ENCODE measurements at regions not wholly inside any gene's neighbourhood (a gene's known extent, or its start where the extent isn't known, plus 50 kb on each side); places are given as distances from the start of the nearest gene placed in this dataset.

DNA sequence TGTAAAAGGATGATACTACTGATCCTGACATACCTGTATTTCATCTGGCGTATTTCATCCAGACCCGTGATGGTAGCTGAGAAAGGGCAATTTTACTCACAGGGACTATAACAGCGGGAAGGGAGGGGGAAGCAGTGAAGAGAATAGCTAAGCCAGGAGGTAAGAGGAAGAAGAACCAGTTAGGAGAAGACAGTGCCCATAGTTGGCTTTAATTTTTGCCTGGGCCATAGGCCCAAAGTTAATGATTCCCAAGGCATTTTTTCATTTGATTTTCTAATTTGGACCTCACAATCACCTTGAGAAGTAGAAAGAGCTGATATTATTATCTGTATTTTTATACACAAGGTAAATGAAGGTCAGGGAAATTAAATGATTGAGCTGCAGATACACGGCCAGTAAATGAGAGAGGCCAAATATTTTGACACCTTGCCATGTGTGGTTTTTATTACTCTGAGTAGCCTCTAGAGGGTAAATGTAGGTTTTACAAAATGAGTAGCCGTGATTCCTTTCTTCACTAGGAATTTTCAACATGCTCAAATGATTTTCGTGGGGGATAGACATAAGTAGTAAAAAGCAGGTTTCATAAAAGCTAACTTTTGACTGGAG, 382.2 kb downstream of the FUT8 start:
- no peak for DNase-seq

DNA sequence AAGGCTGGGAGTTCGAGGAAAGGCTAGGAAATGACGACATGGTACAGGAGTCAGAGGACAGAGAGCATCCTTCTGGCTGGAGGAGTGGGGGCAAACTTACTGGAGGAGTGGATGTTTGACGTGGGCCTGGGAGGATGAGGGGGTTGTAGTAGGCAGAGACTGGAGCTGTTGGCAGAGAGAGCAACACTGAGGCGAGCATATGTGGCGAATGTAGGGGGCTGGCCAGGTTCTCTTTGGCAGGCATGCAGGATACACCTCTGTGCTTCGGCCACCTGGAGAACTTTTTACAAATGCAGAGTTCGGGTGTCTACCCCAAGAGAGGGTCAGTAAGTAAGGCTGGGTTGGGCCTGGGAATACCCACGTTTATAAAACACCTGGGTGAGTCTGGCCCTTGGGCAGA, 385.7 kb downstream of the FUT8 start:
- DNase-seq, result no peak

DNA sequence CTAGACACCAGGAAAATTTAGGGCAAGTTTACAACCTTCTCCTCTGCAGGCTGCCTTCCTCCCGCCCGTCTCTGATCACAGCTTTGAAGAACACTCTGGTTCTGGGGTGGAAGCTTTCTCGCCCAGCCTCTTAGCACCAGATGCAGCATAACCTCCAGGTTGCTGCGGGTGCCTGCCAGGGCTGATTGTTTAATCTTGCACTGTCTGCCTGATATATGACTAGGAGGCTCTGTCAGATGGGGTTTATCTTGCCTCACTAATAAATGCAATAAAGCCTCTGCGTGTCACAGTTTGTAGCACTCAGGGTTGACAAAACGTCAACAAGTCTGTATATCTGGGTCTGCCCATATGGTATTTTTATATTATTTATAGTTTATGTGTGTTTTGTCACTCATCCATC, 388.2 kb downstream of the FUT8 start:
- DNase-seq, result no peak

DNA sequence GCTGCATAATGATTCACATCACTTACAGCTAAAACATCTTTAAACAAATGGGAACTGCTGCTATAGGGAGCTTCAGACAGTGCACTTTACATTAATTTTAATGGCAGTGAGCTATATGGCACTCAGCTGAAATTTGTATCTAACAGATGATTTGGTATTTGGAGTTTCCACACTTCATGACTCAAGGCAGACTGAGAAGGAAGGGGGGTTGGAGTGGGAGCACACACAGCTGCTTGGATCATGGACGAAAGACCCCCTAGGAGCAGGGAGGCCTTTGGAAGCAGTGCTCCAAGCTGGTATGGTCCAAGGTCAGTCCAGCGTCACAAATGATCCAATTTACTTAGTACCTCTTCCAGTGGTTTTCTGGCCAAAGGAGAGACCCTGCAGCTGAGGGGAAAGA, 389.7 kb downstream of the FUT8 start:
- no peak for DNase-seq

DNA sequence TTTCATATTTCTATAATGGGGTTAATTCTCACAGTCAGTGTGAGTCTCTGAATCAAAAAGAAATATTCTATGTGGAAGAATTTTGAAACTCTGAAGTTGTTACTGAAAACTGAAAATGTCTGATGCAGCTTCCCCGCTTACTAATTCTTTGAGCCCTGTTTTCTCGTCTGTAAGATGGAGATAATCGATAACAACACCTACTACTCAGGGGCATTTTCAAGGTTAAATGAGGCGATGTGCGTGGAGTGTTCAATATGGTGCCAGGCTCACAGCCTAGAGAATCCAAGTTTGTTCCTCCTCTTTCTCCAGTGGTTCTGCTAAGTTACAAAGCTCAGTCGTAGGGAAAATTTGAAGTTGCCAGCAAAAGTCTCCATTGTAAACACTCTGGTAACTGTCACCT, 391.4 kb downstream of the FUT8 start:
- DNase-seq, result no peak

DNA sequence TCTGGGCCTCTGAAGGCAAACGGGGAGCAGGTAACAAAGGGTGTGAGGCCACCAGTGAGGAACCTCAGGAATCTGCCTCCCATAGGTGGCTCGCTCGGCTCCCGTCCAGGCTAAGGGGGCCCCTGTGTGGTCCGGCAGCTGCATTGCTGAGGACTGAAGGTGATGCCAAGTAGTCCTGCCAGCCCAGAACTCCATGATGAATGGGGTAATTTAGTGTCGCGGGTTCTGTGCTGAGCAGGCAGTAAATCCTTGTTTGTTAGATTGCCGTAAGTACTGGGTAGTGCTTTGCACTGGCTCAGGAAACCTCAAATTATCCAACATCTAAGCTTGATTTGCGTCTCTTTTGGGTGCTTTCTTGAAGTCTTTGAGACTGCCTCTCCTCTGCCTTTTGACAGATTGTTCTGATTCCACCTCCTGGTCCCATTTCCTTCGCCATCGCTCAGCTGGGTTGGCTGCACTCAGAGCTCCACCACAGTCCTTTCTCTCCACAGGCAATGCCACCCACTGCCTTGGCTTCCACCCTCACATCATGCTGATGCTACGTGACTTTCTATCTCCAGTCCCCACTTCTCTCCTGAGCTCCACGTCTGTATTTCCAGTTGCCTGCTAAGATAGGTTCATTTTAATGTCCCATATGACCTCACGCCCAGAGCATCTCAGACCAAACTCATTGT, 392.0 kb downstream of the FUT8 start:
- DNase-seq, result no peak

DNA sequence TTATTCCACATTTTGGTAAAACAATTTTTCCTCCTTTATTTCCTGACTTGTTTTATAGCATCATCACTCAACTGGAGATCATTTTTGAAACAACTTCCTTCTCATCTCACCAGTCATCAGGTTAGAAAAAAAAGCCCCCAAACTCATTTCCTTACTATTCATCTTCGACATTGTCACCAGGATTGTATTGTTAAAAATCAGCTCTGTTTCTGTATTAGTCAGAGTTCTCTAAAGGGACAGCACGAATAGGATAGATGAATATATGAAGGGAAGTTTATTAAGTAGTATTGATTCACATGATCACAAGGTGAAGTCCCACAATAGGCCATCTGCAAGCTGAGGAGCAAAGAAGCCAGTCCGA, 392.6 kb downstream of the FUT8 start:
- no peak for DNase-seq

DNA sequence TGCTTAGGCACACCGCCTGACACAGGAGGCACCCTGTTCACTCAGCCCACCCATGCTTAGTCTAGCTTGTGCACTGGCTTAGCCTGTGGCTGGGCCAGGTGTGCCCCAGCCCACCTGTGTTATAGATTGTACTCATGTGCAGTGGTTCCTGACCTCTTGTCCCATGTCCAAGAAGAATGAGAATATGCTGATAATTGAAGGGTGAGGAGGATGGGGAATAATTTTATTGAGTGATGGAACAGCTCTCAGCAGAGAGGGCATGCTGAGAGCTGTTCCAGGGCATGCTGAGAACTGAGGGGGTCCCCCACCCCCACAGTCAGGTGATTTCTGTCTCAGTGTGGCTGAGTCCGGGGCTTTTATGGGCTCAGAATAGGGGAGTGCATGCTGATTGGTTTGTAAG, 395.9 kb downstream of the FUT8 start:
- DNase-seq, result no peak

DNA sequence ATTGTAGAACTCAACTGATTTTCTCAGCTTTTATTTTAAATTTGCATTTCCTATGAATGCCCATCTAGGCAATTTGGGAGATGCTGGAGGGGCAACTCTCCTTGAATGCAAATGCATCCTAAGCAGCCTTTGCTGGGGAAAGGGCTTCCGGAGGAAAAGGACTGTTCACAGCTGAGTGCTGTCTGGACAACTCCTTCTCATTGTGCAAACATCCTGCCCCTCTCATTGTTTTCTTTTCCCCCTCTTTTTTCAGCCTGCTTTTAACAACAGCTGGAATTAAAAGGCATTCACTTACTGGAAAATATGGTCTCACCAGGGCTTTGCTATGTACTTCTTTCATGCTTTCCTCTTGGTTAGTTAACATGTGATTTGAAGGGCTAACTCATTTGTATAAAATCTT, 397.8 kb downstream of the FUT8 start:
- DNase-seq, result no peak

DNA sequence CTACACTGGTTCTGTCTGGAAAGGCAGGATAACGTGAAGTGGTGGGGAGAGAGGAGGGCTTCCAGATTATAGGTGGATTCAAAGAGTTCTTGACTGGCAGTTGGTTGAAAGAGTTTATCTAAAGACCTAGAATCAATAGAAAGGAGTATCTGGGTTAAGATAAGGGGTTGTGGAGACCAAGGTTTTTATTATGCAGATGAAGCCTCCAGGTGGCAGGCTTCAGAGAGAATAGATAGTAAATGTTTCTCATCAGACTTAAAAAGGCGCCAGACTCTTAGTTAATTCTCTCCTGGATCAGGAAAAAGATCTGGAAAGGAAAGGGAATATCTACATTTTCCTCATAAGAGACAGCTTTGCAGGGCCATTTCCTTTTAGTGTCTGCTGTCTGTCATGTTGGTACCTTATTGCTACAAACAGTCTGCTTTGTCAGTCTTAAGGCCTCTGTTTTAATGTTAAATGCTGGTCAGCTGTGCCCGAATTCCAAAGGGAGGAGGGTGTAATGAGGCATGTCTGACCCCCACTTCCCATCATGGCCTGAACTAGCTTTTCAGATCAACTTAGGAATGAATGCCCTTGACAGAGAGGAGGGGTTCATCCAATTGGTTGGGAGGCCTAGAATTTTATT, 401.3 kb downstream of the FUT8 start:
- DNase-seq, result no peak

DNA sequence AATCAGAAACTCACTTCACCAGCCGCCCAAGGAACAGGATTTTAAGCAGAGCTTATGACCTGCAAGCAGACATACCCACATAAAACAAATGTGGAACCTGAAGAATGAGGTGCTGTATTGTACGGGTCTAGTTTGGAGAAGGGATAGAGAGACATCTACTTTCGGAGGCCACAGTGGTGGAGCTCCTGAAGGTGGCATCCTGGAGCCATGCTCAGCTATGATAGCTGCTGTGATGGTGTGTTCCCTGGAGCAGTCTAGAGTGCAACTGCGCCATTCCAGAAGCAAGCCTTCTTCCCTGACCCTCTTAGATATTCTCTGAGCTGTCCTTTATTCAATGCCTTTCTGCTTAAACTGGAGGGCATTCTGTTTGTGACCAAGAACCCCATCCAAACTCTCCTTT, 402.6 kb downstream of the FUT8 start:
- DNase-seq, result no peak

DNA sequence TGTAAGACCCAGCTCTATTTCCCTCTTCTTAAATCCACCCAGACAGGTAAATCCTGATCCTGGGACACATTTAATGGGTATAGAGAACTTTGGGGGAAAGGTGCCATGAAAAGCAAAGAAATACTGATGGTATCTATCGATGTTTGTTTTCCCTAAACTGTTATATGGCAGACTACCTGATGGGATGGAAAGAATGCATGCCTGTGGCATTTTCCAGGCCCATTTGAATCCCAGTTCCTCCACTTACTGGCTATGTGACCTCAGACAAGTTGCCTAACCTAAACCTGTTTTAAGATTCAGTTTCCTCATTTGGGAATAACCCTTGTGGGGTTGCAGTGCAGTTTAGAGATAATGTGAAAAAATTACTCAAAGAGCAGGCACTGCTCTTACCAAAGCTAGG, 404.5 kb downstream of the FUT8 start:
- no peak for DNase-seq

DNA sequence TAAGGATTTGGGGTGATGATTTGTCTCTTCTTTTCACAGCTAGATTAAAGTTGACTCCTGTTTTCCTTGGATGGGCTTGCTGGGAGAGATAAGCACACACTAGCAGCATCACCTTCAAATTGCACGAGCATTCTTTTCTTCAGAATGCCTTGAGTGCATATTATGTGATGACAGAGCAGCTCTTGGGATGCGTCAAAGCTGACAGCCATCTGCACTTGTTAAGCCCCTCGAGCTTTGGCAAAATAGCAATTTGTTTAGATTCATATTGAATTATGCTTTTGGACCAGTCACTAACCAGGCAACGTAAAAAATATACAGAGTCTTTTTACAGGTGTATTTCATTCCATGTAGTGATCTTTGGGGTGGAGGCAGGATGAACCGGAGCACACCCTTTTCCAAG, 407.0 kb downstream of the FUT8 start:
- DNase-seq, result no peak

DNA sequence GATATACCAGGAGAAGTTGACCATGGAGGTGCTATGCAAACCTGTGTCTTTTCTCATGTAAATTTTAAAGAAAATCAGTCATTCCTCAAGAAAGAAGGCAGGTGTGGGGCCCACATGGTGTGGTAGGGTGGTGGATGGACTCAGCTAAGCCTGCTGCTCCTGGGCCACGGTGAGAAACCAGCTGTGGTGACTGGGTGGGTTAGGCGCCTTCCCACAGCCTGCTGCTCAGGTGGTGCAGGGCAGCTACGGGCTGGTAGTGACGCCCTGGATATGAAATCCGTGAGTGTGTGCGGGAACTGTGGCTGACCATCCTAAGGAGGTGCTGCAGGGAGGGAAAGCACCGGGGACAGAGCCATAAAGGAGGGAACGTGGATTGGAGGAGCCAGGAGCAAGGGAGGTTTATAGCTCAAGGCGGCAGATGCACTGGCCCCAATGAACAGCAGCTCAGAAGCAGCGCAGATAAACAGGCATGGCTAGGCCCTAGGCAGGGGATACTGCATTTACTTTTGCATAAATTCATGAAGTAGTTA, 408.8 kb downstream of the FUT8 start:
- DNase-seq, result no peak

DNA sequence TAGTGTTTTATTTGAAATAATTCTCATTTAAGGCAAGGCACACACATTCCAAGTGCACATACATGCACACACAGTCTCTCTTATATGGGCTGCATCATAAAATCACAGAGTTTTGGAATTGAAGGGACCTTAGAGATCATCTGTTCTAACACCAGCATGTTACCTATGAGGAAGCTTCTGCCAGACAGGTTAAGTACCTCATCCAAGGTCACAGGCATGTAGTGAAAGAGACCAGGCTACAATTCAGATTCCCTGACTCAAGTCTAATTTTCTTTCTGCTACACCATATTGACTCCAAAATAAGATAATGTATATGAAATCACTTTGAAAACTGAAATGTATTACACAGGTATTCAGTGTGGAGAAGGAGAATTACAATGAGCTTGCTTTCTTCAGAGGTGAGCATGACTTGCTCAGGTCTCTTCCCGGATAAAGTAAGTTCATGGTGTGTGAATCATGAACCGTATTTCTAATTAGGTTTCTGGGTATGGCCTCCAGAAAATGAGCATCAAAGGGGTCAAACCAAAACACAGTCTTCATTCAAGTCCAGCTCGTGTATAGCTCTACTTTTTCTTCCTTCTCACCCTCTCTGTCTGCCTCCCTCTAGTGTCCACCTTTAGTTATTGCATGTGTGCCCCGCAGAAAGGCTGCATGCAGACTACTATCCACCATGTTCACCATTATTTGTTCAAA, 411.9 kb downstream of the FUT8 start:
- DNase-seq, result peak; percentile 45

DNA sequence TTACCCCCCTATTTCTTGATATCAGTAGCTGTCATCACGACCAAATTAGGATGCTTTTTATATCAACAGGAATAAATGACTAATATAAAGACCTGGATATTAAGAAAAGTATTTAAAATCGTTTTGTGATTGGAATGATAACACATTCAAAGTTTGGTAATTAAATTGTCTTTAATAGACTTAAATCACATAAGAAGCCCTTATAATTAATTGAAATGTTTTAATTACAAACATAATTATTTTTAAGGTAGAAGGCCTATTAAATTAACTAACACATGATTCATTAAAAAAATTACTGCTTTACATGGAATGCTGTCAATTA, 412.4 kb downstream of the FUT8 start:
- DNase-seq, result no peak

DNA sequence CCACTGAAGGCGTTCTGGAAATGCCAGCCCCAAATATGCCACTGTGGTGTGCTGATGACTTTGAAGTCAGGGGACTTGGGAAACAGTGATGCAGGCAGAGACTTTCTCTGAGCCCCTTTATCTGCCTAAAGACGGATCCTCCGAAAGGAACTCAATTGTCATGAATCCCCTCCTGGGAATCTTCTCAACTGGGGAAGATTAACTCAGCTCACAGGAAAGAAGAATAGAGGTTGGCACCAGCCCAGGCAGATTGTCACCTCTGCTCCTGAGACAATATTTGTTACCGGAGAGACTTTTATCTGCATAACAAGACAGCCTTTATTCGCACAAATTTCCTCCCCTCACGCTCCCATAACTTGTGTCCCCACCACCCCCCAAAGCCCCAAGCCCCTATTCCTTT, 414.4 kb downstream of the FUT8 start:
- no peak for DNase-seq

DNA sequence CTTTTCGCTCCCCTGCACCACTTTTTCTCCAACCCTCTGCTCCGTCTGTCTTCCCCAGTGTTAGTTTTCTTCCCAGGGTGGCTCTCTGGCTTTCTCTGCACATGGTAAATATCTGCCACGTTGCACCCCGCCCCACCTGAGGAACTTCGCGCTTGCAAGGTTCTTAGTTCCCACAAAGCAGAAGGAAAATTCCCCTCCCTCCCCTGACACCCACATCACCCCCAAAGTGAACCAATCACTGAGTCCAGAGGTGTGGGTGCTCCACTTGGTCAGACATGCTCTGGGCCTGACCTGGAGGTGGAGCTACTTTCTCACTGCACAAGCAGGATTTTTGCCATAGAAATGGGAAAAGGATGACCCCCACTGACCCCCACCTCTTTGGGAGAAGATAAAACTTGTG, 415.0 kb downstream of the FUT8 start:
- DNase-seq, result no peak

DNA sequence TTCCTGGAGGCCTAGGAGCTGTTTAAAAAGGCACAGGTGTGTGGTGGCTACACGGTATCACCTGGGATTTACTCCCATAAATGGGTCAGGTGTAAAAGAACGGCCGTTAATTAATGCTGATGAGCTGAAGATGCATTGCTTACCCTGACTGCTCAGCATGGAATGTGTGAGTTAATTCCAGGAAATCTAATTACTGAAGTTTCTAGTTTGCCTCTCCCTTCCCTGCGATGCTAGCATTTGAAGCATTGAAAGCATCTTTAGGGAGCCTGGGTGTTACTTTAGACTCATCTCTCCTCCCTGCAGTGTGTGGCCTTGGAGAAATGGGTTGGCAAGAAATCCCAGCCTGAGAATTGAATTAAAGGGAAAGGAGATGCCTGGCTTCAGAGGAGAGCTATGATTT, 415.9 kb downstream of the FUT8 start:
- no peak for DNase-seq

DNA sequence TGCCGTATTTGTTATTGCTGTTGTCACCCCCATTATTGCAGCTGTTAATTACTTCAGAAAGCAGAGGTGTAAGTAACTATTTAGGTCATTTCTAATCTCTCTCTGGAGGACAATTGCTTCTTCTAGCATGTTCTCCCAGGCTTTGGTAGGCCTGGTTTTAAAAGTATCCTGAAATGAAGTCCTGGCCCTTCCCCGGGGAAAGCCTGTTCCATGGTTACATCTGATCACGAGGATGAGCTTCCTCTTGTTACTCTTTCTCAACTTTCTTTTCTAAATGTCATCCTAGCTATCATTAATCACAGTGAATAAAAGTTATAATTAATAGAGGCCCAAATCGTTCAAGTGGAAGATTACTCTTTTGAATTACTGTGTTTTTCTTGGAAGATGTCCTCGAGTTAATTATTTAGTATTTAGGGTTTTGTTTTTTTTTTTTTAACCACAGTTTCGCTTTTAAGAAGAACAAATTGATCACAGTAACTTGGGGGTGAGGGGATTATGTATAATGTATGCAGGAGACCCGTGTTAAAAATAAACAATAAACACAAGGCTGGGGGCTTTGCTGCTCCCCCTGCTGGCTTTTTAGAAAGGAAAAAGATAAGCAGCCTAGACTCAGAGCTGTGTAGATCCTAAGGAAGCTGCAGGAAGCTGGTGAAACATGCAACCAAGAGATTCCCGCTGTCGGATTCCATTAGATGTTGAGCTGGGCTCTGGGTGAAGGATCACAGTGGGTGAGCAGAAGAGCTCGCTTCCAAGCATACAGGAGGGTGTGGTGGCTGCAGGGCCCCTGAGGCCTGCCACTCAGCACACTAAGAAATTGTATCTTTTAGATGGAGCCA, 420.1 kb downstream of the FUT8 start:
- DNase-seq, result no peak

DNA sequence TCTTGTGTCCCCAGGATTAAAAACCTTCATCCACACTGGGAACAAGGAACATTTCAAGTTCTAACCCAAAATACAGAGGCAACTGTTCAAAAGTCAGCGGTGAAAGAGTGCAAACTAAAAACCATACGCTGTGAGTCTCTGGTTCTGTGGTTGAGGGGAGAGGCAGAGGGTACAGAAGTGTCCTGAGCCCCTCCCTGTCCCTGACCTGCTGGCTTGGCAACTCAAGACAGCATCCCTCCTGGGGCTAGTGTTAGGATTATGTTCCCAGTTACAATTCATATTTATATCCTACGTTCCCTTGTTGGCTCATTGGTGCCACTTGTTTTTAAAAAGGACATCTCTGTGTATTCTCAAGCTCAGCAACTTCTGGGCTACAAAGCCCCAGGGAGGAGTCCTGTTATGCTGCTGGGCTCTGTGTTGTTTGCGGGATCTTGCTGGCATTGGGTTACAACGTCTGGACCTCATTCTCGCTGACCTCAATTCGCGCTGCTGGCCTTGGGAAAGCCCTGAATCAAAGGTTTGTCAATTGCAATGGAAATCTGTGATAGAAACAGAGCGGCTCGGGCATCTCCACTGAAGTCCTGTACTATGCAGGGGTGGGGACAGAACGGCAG, 420.8 kb downstream of the FUT8 start:
- peak; percentile 39 for DNase-seq

DNA sequence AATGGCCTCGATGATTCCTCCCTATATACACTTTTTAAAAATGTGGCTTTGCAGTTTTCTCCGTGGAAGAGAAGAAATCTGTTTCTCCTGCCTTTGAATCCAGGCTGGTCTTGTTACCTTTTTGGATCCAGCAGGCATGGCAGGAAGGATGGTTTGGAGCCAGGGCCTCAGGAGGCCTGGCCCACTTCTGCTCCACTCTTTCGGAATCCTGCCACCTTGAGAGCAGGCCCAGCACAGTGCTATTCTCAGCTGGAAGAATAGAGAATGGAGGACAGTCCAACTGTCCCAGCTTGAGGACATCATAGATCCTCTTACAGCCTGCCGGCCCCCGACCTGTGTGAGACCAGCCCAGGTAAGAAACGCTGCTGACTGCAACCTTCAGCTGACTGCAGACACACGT, 421.5 kb downstream of the FUT8 start:
- no peak for DNase-seq

DNA sequence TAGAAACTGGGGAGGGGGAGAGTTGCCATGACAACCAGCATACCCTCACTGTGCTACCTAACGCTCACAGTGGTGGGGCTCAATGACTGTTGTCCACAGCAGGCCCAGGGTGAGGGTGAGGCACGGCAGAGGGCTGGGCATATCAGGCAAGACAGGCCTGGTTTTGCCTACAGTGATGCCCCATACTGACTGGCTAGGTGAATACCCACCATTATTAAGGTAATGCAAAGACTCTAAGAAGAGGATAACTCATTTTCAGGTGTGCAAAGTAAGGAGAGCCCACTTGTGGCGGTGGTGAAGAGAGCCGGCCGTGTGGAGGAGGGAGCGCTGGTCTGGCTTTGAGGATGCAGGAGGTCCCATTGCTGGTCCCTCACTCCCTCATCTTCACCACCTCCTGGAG, 422.3 kb downstream of the FUT8 start:
- DNase-seq, result no peak

All from left hindlimb (tissue), 1 donor.